ENCODE measurements at regions not wholly inside any gene's neighbourhood (a gene's known extent, or its start where the extent isn't known, plus 50 kb on each side); places are given as distances from the start of the nearest gene placed in this dataset.
A peak's percentile ranks its signal among the peaks of the same experiment; 100 is the strongest.

- no peak overlapping the region for H3K27ac Mint-ChIP-seq
- peaks cover 4% of the 10 kb centered on the region for H3K36me3 Mint-ChIP-seq
- peaks cover 13% of the 10 kb centered on the region for H3K9me3 Mint-ChIP-seq
- DNase-seq (ENCODE audit: low spot score in 2 of 2) (no peak), ATAC-seq (ENCODE audit: low read depth) (no peak)
- H3K4me3 Mint-ChIP-seq = no peak overlapping the region
- H3K4me1 Mint-ChIP-seq = peaks cover 4% of the 10 kb centered on the region
- H3K27me3 Mint-ChIP-seq = peaks cover 10% of the 10 kb centered on the region
Measured at GRCh38 chr3:13177641-13178040, 104.4 kb upstream of the IQSEC1 start.

GRCh38 chr3:13177236-13177635, 104.0 kb upstream of the IQSEC1 start:
- ATAC-seq (ENCODE audit: low read depth) = no peak
- H3K4me3 Mint-ChIP-seq = no peak overlapping the region
- H3K27me3 Mint-ChIP-seq = peaks cover 8% of the 10 kb centered on the region

DNA sequence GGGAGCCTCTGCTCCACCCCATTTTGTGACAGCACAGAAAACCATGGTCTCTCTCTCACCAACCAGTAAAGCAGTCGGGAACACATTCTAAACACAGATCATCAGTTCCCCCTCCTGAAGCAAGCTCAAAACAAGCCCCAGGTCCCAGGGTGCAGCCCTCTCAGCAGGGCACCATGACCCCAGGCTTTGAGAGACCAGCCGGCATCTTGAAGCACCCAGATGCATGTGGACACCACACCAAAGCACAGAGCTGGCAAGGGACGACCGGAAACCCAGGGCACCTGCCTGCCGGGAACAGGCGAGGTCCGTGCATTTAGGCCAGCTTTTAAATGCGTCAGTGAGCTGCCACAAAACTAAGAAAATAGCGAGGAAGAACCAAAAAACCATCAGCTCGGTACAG, 103.2 kb upstream of the IQSEC1 start:
- Mint-ChIP-seq H3K4me3 (no peak overlapping the region), H3K4me1 (peaks cover 4% of the 10 kb centered on the region), H3K9me3 (peaks cover 11% of the 10 kb centered on the region), H3K27ac (no peak overlapping the region), H3K27me3 (peaks cover 8% of the 10 kb centered on the region), H3K36me3 (peaks cover 3% of the 10 kb centered on the region)
- ATAC-seq (ENCODE audit: low read depth) (no peak), DNase-seq (ENCODE audit: low spot score in 2 of 2) (no peak)

More at GRCh38 chr3:13177236-13177635, 104.0 kb upstream of the IQSEC1 start:
- Mint-ChIP-seq H3K27ac (no peak overlapping the region), H3K36me3 (peaks cover 3% of the 10 kb centered on the region), H3K9me3 (peaks cover 12% of the 10 kb centered on the region), H3K4me1 (peaks cover 4% of the 10 kb centered on the region)
- no peak for DNase-seq (ENCODE audit: low spot score in 2 of 2)

DNA sequence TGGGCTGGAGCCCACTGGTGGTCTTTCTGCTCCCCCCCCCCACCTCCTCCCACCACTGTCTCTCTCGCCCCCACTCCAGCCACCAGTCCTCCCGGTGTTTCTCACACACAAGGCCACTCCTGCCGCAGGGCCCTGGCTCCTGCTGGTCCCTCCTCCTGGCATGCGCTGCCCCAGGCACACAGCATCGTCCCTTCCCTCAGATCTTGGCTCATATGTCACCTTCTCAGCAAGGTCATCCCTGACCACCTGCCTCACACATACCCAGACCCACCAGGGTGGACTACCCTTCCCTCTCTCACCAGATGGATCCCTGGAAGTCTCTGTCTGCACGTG, 101.5 kb upstream of the IQSEC1 start:
- DNase-seq (ENCODE audit: low spot score in 2 of 2) = no peak
- Mint-ChIP-seq H3K4me1 (peaks cover 4% of the 10 kb centered on the region), H3K27me3 (peaks cover 8% of the 10 kb centered on the region), H3K9me3 (peaks cover 9% of the 10 kb centered on the region), H3K27ac (peak overlapping the region; percentile 12), H3K4me3 (no peak overlapping the region), H3K36me3 (peaks cover 3% of the 10 kb centered on the region)
- ATAC-seq (ENCODE audit: low read depth) = no peak

GRCh38 chr3:13174011-13174802, 101.0 kb upstream of the IQSEC1 start:
- DNase-seq (ENCODE audit: low spot score in 2 of 2) (no peak), ATAC-seq (ENCODE audit: low read depth) (no peak)
- Mint-ChIP-seq H3K27ac (no peak overlapping the region), H3K4me1 (peaks cover 4% of the 10 kb centered on the region), H3K9me3 (peaks cover 9% of the 10 kb centered on the region), H3K27me3 (peaks cover 10% of the 10 kb centered on the region), H3K4me3 (no peak overlapping the region), H3K36me3 (peaks cover 4% of the 10 kb centered on the region)

DNA sequence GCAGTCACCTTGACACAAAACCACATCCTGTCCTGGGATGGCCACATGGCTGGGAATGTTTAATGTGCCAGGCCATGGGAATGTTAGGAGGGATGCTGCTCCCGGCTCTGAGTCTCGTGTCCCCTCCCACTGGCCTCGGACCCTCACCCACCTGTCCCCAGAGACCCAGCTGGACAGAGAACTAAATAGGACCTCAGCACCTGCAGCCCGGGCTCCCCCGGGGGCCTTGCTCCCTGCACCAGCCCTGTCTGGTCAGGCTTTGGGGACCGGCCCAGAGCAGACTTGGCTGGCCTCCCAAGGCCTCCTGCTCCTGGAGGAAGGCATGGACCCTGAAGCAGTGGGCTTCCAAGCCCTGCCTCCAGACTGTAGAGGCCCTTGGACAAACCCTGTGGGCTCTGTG, 100.0 kb upstream of the IQSEC1 start:
- ATAC-seq (ENCODE audit: low read depth) = no peak
- no peak overlapping the region for H3K27ac Mint-ChIP-seq

DNA sequence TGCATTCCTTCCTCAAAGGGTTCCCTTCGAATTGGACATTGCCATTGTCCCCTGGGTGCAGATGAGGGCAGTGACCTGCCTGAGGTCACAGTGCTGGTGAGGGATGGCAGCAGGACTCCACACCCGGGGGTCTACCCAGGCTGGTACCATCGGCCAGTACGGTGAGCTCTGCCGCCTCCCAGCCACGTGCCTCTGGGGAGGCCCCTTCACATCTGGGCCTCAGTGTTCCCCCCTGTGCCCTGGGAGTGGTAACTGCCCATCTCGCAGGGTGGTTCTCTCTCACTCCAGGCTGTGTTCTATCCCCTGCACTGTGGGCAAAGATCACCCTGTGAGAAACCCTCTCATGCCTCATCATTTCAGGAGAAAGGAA, 99.4 kb upstream of the IQSEC1 start:
- Mint-ChIP-seq H3K9me3 (no peaks in the 10 kb centered on the region), H3K27me3 (peaks cover 11% of the 10 kb centered on the region)

More for the DNA sequence above, 100.0 kb upstream of the IQSEC1 start:
- Mint-ChIP-seq H3K4me1 (peaks cover 4% of the 10 kb centered on the region), H3K36me3 (peaks cover 4% of the 10 kb centered on the region), H3K4me3 (no peak overlapping the region), H3K9me3 (peaks cover 3% of the 10 kb centered on the region), H3K27me3 (peaks cover 11% of the 10 kb centered on the region)
- no peak for DNase-seq (ENCODE audit: low spot score in 2 of 2)

GRCh38 chr3:13171704-13172643, 98.7 kb upstream of the IQSEC1 start:
- ATAC-seq (ENCODE audit: low read depth) = no peak
- H3K36me3 Mint-ChIP-seq = peaks cover 2% of the 10 kb centered on the region

More for the DNA sequence above, 99.4 kb upstream of the IQSEC1 start:
- peaks cover 4% of the 10 kb centered on the region for H3K4me1 Mint-ChIP-seq
- H3K27ac Mint-ChIP-seq = no peak overlapping the region
- H3K36me3 Mint-ChIP-seq = peaks cover 2% of the 10 kb centered on the region
- ATAC-seq (ENCODE audit: low read depth) = no peak
- no peak overlapping the region for H3K4me3 Mint-ChIP-seq
- DNase-seq (ENCODE audit: low spot score in 2 of 2) = no peak

DNA sequence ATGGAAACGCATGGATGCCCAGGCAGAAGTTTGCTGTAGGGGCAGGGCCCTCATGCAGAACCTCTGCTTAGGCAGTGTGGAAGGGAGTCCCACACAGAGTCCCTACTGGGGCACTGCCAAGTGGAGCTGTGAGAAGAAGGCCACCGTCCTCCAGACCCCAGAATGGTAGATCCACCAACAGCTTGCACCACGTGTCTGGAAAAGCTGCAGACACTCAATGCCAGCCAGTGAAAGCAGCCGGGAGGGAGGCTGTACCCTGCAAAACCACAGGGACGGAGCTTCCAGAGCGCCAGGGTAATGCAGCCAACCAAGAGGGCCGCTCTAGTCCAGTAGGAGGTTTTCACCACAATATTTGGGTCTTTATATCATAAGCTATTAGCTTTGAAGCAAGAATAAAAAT, 97.1 kb upstream of the IQSEC1 start:
- no peak overlapping the region for H3K27ac Mint-ChIP-seq
- peaks cover 4% of the 10 kb centered on the region for H3K4me1 Mint-ChIP-seq
- ATAC-seq (ENCODE audit: low read depth) (no peak), DNase-seq (ENCODE audit: low spot score in 2 of 2) (no peak)
- H3K27me3 Mint-ChIP-seq = peaks cover 11% of the 10 kb centered on the region
- H3K9me3 Mint-ChIP-seq = no peaks in the 10 kb centered on the region
- no peak overlapping the region for H3K4me3 Mint-ChIP-seq
- H3K36me3 Mint-ChIP-seq = peaks cover 2% of the 10 kb centered on the region

More at GRCh38 chr3:13171704-13172643, 98.7 kb upstream of the IQSEC1 start:
- no peaks in the 10 kb centered on the region for H3K9me3 Mint-ChIP-seq
- peaks cover 12% of the 10 kb centered on the region for H3K27me3 Mint-ChIP-seq
- H3K27ac Mint-ChIP-seq = no peak overlapping the region
- no peak overlapping the region for H3K4me3 Mint-ChIP-seq
- peaks cover 4% of the 10 kb centered on the region for H3K4me1 Mint-ChIP-seq
- no peak for DNase-seq (ENCODE audit: low spot score in 2 of 2)

GRCh38 chr3:13168391-13168790, 95.2 kb upstream of the IQSEC1 start:
- no peak for DNase-seq (ENCODE audit: low spot score in 2 of 2)
- no peak for ATAC-seq (ENCODE audit: low read depth)
- peaks cover 4% of the 10 kb centered on the region for H3K27me3 Mint-ChIP-seq
- no peak overlapping the region for H3K4me3 Mint-ChIP-seq
- no peaks in the 10 kb centered on the region for H3K9me3 Mint-ChIP-seq
- no peaks in the 10 kb centered on the region for H3K4me1 Mint-ChIP-seq
- H3K27ac Mint-ChIP-seq = no peak overlapping the region
- peaks cover 2% of the 10 kb centered on the region for H3K36me3 Mint-ChIP-seq

DNA sequence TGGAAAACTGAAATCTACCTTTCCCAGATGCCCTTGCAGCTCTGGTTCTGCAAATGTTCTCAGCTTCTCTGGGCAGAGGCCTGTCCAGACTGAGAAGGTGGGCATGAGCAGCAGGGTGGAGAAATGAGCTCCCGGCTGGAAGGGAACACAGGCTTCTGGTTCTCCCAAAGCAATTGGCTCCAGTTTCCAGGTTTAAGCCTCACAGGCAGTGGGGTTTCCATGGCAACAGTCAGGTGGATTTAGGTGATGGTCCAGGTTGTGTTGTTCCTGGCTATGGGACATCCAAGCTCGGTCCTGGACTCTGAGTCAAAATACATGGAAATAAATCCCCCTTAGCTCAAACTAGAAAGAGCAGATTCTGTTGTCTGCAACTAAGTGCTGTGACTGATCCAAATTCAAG, 94.6 kb upstream of the IQSEC1 start:
- Mint-ChIP-seq H3K4me3 (no peak overlapping the region), H3K4me1 (no peaks in the 10 kb centered on the region), H3K27ac (no peak overlapping the region), H3K36me3 (peaks cover 2% of the 10 kb centered on the region), H3K9me3 (no peaks in the 10 kb centered on the region), H3K27me3 (peaks cover 6% of the 10 kb centered on the region)
- DNase-seq (ENCODE audit: low spot score in 2 of 2) (no peak), ATAC-seq (ENCODE audit: low read depth) (no peak)

DNA sequence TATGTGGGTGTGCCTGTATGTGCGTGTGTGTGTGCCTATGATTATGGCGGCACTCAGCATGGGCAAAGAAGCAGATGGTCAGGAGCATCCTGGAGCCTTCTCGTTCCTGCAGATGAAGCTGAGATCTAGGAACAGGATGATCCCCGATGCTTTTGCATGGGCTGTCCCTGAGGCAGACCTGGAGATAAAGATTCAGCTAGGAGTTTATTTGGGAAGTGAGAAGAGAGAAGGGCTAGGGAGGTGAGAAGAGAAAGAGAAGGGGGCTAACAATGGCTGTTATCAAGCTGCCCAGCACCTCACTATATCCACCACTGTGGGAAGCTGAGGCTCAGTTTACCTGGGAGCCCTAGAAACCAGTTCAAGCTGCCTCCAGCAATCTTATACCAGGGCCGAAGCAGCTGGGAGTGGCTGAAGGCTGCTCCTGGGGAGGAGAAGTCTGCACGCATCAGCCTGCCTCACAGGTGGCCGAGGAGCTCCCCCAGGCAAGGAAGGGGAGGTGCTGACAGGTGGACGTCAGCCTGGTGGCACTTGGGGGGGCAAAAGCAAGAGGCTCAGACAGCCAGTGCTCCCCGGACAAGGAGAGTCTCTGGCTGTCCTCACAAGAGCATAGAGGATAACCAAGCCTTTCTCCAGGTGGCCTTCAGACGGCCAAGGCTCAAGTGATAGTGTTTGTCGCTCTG, 94.0 kb upstream of the IQSEC1 start:
- peaks cover 2% of the 10 kb centered on the region for H3K36me3 Mint-ChIP-seq
- no peaks in the 10 kb centered on the region for H3K9me3 Mint-ChIP-seq
- no peaks in the 10 kb centered on the region for H3K4me1 Mint-ChIP-seq
- H3K27ac Mint-ChIP-seq = no peak overlapping the region
- no peak overlapping the region for H3K4me3 Mint-ChIP-seq
- ATAC-seq (ENCODE audit: low read depth) (no peak), DNase-seq (ENCODE audit: low spot score in 2 of 2) (no peak)
- H3K27me3 Mint-ChIP-seq = peaks cover 9% of the 10 kb centered on the region

DNA sequence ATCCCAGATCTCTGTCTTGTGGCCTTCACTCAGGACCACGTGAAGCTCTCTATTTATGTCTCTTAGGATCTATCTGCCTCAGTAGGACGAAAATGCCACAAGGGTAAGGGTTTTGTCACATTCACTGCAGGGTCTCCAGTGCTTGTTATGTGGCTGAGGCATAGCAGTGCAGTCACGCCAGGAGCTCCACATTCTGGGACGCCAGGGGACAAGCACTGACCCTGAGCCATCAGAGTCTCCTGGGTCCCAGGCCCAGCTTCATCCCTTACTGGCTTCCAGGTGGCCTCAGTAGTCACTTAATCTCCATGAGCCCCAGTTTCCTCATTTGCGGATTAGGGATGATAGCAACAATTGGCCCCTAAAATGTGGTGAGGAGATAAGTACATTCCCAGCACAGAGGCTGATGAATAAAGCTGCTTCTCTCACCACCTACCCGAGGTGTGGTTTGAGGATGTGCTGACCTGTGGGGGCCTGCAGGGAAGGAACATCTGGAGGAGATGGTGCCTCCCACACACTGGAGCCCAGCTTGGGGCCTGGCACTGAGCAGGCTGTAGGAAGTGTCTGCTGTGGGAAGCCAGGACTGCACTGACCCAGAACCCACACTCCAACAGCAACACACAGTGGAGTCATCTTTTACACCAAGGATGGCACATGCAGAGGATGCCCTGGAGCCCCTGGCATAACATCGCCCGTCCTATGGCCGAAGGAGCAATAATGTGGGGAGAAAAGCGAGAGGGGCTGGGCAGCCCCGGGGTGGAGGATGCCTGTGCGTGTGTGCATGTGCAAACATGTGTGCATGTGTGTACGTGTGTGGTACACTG, 93.2 kb upstream of the IQSEC1 start:
- H3K36me3 Mint-ChIP-seq = peaks cover 2% of the 10 kb centered on the region
- peaks cover 9% of the 10 kb centered on the region for H3K27me3 Mint-ChIP-seq
- no peaks in the 10 kb centered on the region for H3K4me1 Mint-ChIP-seq
- H3K9me3 Mint-ChIP-seq = no peaks in the 10 kb centered on the region
- H3K27ac Mint-ChIP-seq = no peak overlapping the region
- no peak for ATAC-seq (ENCODE audit: low read depth)
- no peak overlapping the region for H3K4me3 Mint-ChIP-seq
- no peak for DNase-seq (ENCODE audit: low spot score in 2 of 2)

Data from memory B cell (primary cell).